HG03196 (cell line): ENCODE measurements at regions not wholly inside any gene's neighbourhood (a gene's known extent, or its start where the extent isn't known, plus 50 kb on each side); places are given as distances from the start of the nearest gene placed in this dataset.
A peak's percentile ranks its signal among the peaks of the same experiment; 100 is the strongest.

Experiments used
- ATAC-seq: cut with Tn5 transposase; IDR thresholded peaks from one replicate; pipeline ENCODE4 v1.9.1; 2021; ENCODE audit not compliant: unreplicated experiment

DNA sequence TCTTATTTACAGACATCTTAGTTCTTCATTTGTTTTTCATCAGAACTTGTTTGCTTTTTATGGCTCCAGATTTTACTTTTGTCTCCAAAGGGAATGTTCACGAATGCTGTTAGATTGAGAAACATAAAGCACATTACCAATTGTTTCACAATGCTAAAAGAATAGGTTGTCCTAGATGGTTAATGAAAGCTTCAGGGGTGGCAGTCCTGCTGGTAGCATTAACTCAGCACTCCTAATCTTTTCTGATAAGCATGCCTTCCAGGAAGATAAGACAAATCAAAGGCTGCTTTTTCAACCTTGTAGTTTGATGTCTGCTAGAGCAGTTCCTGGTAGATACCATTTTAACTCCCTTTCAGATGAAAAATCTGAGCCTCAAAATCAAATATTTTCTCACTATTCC, 619.4 kb downstream of the PYDC2 start:
- ATAC-seq: no peak

DNA sequence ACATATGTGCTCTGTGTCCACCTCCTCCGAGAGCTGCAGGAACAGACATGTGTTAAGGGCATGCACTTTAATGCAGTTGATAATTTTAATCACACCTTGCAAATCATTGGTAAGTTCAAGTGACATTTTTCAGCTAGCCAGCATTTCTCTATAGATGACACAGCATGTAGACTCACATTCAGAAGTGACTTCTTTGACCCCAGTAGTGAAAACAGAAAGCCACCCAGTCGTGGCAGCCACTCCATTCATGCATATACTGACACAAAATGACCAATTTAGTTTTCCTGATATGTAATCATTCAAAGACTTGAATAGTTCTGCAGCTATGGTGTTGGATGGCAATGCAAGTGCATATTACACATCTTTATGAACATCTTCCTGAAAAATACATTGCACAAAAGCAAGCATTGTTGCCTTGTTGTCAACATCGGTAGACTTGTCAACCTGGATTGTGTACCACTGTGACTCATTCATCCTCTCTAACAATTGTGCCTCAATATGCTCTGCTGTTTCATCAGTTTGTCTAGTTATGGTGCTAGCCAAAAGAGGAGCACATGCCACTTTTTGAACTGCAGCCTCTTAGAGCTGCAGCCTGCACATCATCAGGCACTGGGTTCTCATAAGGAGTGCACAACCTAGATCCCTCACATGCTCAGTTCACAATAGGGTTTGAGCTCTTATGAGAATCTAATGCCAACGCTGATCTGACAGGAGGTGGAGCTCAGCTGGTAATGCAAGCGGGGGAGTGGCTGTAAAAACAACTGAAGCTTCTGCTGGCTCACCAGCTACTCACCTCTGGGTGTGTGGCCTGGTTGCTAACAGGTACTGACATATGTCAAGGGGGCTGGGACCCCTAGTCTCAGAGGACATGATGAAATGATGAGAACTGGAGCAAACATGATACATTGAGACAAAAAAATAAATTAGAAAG, 622.0 kb downstream of the PYDC2 start:
- peak; percentile 95 for ATAC-seq
